AG09309 (cell line): ENCODE measurements at regions not wholly inside any gene's neighbourhood (a gene's known extent, or its start where the extent isn't known, plus 50 kb on each side); places are given as distances from the start of the nearest gene placed in this dataset.

Experiments used
- DNase-seq: peaks from one replicate; pipeline ENCODE4 v3.0.0-alpha.2; 2010; ENCODE audit warnings: low read depth
- H3K4me3 ChIP-seq: 2 replicates; pipeline ENCODE4 v1.5.1; 2011; ENCODE audit warnings: mild to moderate bottlenecking, low read depth, low read length, moderate library complexity; ENCODE audit not compliant: control insufficient read depth
- CTCF ChIP-seq: IDR thresholded peaks from 2 replicates; pipeline ENCODE4 v1.5.1; 2011; ENCODE audit warnings: mild to moderate bottlenecking, low read depth, low read length, inconsistent platforms; ENCODE audit not compliant: insufficient read depth, control insufficient read depth; ENCODE audit errors: missing control alignments

- H3K4me3 ChIP-seq: no peak overlapping the region
- DNase-seq: no peak
- TF ChIP-seq CTCF: no peak
Observed at GRCh38 chr2:19757586-19757985, 144.2 kb downstream of the TTC32 start.

GRCh38 chr2:19754907-19755306, 146.9 kb downstream of the TTC32 start:
- H3K4me3 ChIP-seq: no peak overlapping the region
- no peak for TF ChIP-seq CTCF
- DNase-seq: no peak

- H3K4me3 ChIP-seq: no peak overlapping the region
- TF ChIP-seq CTCF: no peak
- DNase-seq: no peak
Observed at GRCh38 chr2:19753818-19754217, 148.0 kb downstream of the TTC32 start.

- DNase-seq: no peak
Observed at GRCh38 chr2:19753314-19753713, 148.5 kb downstream of the TTC32 start.

GRCh38 chr2:19752500-19752899, 149.3 kb downstream of the TTC32 start:
- DNase-seq: no peak
- no peak for TF ChIP-seq CTCF
- H3K4me3 ChIP-seq: no peak overlapping the region

More at GRCh38 chr2:19753314-19753713, 148.5 kb downstream of the TTC32 start:
- no peak for TF ChIP-seq CTCF
- no peak overlapping the region for H3K4me3 ChIP-seq

GRCh38 chr2:19751631-19752030, 150.2 kb downstream of the TTC32 start:
- H3K4me3 ChIP-seq: no peak overlapping the region
- no peak for DNase-seq
- TF ChIP-seq CTCF: no peak

- DNase-seq: no peak
- H3K4me3 ChIP-seq: no peak overlapping the region
- TF ChIP-seq CTCF: no peak
Observed at GRCh38 chr2:19750136-19750535, 151.6 kb downstream of the TTC32 start.
